Prostate gland (tissue), 2 donors: ENCODE measurements at regions not wholly inside any gene's neighbourhood (a gene's known extent, or its start where the extent isn't known, plus 50 kb on each side); places are given as distances from the start of the nearest gene placed in this dataset.

ENCODE experiments used
- POLR2A ChIP-seq: fragments of 450-650 bp; IDR thresholded peaks from one replicate; pipeline ENCODE4 v1.6.1; 2016; ENCODE audit warnings: antibody characterized with exemption, mild to moderate bottlenecking
- TF ChIP-seq, protein P1 (sequence below), 4 experiments: fragments of 200-600 bp in 2 of 4; fragments of 450-650 bp in 2 of 4; sonication (generic) in 2 of 4; IDR thresholded peaks; 1 replicate in 3 of 4; 2 replicates in 1 of 4; pipeline ENCODE4 v1.5.1; 2016 to 2019; ENCODE audit warnings: antibody characterized with exemption in 4 of 4, mild to moderate bottlenecking in 2 of 4, moderate library complexity in 2 of 4

DNA sequence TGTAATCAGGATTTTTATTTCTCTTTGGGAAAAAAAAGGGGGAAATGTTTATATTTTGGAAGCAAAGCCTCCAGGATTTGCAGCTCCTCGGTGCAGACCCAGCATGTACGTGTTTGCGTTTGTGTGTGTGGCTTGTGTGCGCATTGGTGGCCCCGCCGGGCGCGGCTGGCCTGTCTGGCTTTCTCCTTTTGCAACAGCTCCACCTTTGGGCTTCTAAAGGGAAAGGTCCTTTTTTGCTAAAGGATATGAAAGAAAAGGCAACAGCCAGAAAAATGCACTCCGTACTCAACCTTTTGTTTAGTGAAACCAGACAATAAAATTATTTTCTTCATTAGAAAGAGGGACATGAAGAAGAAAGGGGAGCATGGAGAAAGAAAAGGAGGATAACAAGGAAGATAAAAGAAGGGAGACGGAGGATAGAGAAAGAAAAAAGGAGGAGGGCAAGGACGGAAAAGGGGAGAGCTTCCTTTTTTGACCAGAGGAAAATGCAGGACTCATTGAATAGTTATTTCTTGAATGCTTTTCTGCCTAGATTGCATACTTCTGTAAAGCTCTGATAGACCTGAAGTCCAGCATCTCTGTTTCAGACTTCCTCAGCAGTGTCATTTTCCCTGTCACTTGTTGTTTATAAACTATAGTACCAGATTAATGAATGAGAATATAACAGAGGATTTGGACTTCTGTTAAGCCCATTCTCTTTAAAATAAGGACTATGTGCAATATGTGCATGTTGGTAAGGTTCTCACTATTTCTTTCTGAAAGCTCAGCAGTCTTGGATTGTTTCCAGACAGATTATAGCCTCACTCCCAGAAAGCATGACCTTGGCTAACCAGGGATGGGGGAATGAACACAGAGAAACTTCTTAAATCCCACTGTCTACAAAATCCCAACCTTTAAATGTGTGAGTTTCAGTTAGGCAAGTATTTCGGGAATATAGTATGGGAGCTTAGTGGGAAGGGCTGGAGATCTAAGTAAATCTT is 563.1 kb upstream of the PIK3C3 start:
- TF ChIP-seq, protein P1, sequence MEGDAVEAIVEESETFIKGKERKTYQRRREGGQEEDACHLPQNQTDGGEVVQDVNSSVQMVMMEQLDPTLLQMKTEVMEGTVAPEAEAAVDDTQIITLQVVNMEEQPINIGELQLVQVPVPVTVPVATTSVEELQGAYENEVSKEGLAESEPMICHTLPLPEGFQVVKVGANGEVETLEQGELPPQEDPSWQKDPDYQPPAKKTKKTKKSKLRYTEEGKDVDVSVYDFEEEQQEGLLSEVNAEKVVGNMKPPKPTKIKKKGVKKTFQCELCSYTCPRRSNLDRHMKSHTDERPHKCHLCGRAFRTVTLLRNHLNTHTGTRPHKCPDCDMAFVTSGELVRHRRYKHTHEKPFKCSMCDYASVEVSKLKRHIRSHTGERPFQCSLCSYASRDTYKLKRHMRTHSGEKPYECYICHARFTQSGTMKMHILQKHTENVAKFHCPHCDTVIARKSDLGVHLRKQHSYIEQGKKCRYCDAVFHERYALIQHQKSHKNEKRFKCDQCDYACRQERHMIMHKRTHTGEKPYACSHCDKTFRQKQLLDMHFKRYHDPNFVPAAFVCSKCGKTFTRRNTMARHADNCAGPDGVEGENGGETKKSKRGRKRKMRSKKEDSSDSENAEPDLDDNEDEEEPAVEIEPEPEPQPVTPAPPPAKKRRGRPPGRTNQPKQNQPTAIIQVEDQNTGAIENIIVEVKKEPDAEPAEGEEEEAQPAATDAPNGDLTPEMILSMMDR (IDR thresholded peaks at IDR 0.05), result peak; percentile 3 to 52 (median 38)
- TF ChIP-seq POLR2A, result no peak
